Activated gamma-delta T cell treated with anti-CD3 and anti-CD28 coated beads, Interleukin-2, amount 50 U/mL, for 16 hours (primary cell): ENCODE measurements at regions not wholly inside any gene's neighbourhood (a gene's known extent, or its start where the extent isn't known, plus 50 kb on each side); places are given as distances from the start of the nearest gene placed in this dataset.

Experiments used
- DNase-seq: peaks from one replicate; pipeline ENCODE4 v3.0.0-alpha.2; 2020; ENCODE audit warnings: low read depth

DNA sequence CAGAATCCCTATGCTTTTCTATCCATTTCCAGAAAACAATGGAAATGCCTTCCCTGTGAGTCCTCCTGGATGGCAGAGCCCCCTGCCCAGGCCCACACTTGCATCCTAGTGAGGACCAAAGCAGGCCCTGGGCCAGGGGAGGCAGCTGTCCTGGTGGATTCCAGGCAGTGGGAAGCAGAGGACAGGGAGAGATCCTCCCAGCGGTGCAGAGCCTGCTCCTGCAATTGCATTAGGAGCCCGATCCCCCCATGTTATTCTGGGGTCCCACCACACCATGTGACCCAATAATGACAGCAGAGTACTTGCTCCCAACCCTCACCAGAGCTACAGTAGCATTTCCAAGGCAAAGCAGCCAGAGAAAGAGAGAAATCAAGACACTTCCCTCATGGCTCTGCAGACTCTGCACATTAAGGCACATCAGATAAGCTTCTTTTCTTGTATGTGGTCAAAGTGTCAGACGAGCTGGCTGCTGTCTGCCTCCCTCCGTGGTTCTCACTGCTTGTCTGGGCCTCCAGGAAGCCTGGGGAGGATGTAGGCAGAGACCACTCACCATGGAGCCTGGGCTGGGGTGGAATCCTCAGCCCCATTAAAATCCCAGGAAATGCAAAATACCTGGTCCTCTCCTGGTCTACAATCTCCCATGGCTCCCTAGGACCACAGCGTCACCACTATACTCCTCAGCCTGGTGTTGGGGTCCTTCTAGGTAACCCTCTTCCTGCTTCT is 54.9 kb upstream of the RUNX3 start:
- DNase-seq, result peak; percentile 44

DNA sequence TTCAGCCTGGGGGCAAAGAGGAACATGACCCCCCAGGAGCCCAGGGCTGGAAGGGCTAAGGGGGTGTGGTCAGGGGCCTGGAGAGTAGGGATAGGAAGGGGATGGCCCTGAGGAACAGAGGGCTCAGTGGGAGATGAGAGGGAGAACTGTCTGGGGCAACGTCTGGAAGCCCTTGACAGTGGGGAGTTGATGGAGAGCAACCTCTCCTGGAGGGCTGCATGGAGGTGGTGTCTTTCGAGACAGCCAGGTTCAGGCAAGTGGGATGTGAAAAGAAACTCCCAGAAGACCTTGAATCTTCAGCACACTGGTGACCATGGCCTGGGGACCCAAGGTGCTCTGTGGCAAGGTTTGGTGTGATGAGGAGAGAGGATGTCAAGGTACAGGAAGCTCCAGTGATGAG is 54.2 kb upstream of the RUNX3 start:
- DNase-seq, result no peak

DNA sequence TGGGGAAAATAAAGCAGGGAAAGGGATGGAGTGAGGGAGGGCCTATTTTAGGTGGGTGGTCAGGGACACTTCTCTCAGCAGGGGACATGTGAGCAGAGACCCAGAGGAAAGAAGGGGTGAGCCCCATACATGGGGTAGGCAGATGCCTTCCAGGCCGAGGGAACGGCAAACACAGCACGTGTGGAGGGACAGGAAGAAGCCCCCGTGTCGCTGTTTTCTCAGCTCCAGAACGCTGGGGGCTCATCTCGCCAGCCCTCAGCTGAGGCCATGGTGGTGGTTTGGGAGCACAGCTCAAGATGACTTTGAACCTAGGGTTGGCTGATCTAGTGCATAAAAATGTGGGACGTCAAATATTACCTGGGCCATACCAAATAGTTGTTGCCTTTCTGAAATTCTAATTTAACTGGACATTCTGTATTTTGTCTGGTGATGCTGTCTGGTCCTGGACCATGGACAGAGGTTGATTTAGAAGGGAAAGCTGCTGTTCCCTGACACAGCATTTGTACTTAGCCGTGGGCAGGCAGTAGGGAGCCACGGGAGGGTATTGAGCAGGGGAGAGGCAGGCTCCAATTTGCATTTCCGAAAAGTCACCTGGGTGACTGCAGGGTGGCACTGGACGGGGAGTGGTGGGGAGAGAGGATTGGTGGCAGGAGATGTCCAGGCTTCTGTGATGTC is 53.1 kb upstream of the RUNX3 start:
- DNase-seq, result no peak

DNA sequence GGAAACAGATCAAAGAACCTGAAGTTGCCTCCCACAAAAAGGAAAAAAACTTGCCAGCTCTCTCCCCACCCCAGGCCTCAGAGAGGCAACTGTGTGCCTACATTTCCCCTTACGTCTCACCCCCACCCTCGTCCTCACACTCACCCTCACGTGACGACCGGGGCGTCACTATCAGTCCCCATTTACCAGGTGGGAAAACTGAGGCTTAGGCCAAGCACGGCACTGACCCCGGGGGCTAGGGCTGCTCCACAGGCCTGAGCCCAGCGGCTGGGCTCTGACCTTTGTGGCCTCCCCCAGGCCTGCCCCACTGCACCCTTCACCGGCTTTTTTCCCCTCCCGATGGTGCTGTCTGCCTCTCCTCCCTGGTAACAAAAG is 51.5 kb upstream of the RUNX3 start:
- DNase-seq, result no peak

DNA sequence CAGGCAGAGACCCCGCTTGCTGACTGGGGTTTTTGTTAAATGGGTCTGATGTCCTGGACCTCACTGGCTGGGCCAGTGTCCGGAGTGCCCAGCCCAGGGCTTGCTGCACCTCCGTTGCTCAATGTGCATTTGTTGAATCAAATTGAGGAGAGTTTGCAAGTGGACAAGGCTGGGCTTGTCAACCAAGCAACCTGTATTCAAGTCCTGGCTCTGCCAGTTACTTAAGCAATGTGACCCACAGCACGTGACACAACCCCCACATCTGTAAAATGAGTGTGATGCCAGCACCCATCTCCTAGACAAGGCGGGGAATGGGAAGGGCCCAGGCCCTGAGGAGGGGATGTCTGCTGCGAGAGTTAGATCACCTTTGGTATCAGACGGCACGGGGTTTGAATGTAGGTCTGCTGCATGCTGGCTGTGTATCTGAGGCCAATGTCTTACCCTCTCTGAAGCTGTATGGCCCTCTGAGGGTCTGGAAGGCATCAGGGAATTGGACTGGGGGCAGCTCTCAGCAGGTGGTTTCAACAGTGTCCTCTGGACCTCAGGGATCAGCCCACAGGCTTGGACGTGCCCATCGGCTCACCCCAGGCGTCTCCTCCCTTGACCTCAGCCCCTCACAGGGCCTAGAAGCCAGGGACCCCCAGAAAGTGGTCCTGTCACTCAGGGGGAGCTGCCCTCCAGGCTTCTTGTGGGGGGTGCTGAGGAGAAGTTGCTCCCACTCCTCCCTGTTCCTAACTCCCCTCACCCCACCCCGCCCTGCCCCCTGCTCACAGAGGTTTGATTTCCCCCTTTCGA is 51.0 kb upstream of the RUNX3 start:
- DNase-seq, result no peak
